GM18858 (cell line): ENCODE measurements at regions not wholly inside any gene's neighbourhood (a gene's known extent, or its start where the extent isn't known, plus 50 kb on each side); places are given as distances from the start of the nearest gene placed in this dataset.

Source experiments
- ATAC-seq: cut with Tn5 transposase; IDR thresholded peaks from one replicate; pipeline ENCODE4 v1.9.1; 2021; ENCODE audit not compliant: unreplicated experiment

- no peak for ATAC-seq
These were observed 53.4 kb downstream of the PTCHD4 start for GRCh38 chr6:48057601-48058000.

GRCh38 chr6:48048451-48049146, 62.4 kb downstream of the PTCHD4 start:
- ATAC-seq: no peak

- ATAC-seq: no peak
These were observed 69.1 kb downstream of the PTCHD4 start for GRCh38 chr6:48041894-48042293.

DNA sequence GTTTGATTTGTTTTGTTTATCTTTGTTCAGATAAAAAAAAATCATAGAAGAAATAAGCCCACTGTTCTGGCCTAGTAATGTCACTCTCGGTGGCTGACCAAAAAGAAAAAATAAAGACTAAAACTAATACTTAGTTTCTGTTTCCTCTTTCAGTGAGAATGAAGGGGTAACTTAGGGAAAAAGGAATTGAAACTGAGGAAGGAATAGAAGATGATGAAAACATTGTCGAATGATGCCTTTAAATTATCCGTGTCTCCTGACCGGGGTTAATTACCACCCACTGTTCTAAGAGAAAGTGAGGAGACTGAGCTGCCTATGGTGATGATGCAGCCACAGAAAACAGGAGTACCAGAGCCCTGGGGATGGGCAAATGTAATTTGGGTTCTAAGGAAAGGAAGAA, 73.1 kb downstream of the PTCHD4 start:
- no peak for ATAC-seq

GRCh38 chr6:48036316-48036715, 74.7 kb downstream of the PTCHD4 start:
- ATAC-seq: no peak

GRCh38 chr6:48032151-48032550, 78.8 kb downstream of the PTCHD4 start:
- ATAC-seq: no peak

DNA sequence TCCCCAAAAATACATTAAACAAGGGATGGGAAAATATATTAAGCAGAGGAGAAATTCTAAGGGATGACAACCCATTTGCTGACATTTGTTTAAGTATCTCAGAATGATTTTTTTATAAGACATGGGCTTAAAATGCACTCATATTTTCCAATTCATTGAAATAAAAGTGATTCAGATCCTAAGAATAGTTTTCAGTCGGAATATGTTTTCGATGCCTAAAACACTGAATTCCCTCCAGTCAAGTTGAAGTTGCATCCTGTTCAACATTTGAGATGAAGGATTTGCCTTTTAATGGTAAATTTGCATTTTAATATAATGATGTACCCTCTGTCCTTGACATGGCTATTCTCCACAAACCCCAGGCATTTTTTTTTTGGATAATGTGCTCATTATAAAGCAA, 79.3 kb downstream of the PTCHD4 start:
- ATAC-seq: no peak

- peak; percentile 80 for ATAC-seq
These were observed 83.1 kb downstream of the PTCHD4 start for GRCh38 chr6:48027704-48028435.

- no peak for ATAC-seq
These were observed 86.0 kb downstream of the PTCHD4 start for GRCh38 chr6:48024956-48025355.

DNA sequence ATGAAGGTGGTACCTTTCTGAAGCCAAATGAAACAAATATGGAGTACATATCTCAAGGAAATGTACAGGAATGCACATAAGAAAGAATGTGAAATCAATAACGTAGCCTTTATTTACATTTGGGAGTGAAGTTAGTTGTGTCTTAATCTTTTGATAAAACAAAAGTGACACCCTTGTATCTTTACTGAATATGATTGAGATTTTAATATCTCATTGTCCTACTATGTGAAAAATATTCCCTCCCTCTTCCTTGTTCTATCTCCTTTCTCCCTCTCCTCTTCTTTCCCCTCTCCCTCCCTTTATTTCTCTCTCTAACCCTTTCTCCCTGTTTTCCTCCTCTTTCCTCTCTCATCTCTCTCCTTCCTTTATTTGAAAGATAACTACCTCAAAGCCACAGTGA, 89.1 kb downstream of the PTCHD4 start:
- ATAC-seq: no peak

GRCh38 chr6:48016020-48016755, 94.8 kb downstream of the PTCHD4 start:
- no peak for ATAC-seq

- no peak for ATAC-seq
These were observed 118.2 kb downstream of the PTCHD4 start for GRCh38 chr6:47992809-47993208.

- ATAC-seq: no peak
These were observed 127.5 kb downstream of the PTCHD4 start for GRCh38 chr6:47983491-47983890.

DNA sequence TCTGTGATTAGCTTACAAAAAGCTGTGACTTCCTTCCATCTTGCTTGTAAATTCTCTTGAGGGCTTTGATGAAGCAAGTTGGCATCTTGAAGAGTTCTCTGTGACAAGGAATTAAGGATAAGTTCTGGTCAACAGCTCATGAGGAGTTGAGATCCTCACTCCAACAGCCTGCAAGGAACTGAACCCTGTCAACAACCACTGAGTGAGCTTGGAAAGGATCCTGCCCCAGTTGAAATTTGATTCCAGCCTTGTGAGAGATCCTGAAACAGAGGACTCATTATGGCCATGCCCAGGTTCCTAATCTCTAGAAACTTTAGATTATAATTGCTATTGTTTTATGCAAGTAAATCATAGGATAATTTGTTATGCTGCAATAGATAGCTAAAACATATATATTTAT, 133.7 kb downstream of the PTCHD4 start:
- no peak for ATAC-seq

DNA sequence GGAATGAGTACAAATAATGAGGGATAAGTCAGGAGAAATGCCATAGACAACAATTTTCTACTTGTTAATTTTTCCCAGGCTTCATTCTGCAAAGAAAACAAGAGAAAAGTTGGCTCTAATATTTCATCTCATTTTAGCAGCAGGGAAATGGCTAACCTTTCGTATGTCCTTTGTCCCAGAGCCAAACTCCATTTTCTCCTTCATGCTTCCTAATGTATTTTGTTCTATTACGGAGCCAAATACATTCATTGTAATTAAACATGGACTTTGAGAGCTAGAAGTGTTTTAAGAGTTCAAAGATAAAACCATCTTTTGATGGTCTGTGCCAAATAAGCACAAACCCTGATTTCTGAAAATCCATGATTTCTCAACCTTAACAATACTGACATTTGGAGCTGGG, 136.9 kb downstream of the PTCHD4 start:
- ATAC-seq: no peak

DNA sequence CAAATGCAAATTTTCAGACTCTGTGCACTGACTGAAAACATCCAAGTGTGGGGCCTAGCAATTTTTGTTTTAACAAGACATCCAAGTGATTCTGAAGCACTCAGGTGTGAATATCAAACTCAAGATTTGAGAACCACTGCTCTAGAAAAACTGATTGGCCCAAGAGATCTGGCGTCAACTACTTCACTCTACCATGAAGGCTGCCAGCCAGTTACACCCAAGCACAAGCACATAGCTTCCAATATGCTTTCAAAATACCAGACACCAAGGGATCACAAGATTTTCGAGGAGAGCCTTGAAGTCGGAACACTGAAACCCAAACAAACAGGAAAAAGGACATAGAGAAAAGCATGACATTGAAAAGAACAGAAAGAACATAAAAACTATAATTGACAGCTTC, 140.2 kb downstream of the PTCHD4 start:
- ATAC-seq: no peak

DNA sequence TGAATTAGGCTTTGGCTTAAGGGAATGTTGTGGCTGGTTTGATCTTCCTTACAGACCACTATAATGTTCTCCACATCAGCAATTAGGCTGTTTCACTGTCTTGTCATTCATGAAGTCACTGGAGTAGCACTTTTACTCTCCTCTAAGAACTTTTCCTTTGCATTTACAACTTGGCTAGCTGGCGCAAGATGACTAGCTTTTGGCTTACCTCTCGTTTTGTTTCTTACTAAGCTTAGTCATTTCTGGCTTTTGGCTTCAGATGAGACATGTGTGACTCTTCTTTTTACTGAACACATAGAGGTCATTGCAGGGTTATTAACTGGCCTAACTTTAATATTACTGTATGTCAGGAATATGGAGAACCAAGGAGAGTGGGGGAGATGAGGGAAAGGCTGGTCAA, 143.2 kb downstream of the PTCHD4 start:
- ATAC-seq: peak; percentile 85

- ATAC-seq: no peak
These were observed 146.0 kb downstream of the PTCHD4 start for GRCh38 chr6:47964969-47965368.

DNA sequence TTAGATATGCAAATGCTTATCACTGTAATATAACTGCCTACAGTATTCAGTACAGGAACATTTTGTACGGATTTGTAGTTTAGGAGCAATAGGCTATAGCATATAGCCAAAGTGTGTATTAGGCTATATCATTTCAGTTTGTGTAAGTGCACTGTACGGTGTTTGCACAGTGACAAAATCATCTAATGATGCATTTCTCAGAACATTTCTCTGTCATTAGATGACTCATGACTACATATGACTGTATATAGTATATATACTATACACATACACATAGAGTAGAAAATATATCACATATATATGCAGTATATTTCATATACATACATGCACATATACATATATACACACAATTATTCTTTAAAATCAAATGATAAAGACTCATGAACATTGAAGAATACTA, 158.4 kb downstream of the PTCHD4 start:
- no peak for ATAC-seq

DNA sequence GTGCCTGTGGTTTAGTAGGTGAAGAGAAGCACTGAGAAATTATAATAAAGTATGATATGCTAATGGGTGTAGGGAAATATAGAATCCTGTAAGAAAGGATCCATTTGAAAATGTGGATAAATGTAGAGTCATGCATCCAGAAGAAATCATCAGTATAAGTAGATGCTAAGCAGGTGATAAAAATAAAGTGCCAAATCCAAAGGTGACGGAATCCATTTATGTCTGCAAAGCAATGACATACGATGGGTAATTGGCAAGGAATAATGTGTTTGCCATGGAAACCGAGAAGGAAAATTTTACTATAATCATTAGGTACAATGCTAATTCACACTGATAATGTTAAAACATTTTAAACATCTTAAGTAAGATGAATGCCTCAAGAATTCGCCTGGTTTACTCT, 163.0 kb downstream of the OPN5 start:
- ATAC-seq: no peak

DNA sequence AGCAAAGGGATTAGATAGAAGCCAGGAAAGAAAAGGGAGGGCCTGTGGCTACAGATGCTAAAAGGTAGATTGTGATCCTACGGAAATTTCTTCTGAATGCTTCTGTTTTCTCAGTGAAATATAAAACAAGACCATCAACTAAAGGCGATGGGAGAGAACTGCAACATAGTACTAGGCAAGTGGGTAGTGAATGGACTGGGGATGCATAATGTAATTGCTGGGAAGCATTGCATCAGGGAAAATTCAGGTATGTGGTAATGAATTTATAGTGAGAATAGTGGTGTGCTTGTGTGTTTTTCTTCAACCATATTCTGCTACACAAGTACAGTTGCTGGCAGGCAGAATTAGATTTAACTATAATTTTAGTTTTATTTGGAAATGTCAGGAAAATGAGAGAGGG, 156.6 kb downstream of the OPN5 start:
- no peak for ATAC-seq

DNA sequence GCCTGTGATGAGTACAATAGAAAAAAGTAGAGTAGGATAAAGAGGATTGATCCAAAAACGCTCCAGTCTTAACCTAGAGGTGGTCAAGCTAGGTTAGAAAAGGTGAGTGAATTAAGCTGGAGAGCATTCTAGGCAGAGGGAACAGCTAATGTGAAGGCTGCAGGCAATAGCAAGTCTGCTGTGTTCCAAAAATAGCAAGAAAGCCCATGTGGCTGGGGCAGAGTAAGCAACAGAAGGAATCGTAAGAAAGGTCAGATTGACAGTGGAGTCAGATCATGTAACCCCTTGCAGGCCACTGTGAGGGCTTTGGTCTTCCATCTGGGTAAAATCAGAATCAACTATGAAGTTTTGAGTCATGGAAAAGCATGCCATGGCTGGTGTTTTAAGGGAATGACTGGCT, 155.0 kb downstream of the OPN5 start:
- no peak for ATAC-seq
